B cell (primary cell): ENCODE measurements at regions not wholly inside any gene's neighbourhood (a gene's known extent, or its start where the extent isn't known, plus 50 kb on each side); places are given as distances from the start of the nearest gene placed in this dataset.

ENCODE experiments used
- ATAC-seq: fragments of 200-7000 bp; cut with Tn5 transposase; one replicate; pipeline ENCODE4 v1.10.0; 2021; ENCODE audit warnings: low read depth, mild to moderate bottlenecking, moderate number of reproducible peaks, moderate library complexity
- CTCF ChIA-PET: fragments of 350-600 bp; sonication (Branson Sonifier 250); formaldehyde crosslinking; loops from one replicate; lab custom pipeline; 2021; ENCODE audit warnings: antibody characterized with exemption, inconsistent platforms; lab: Charles Lee
- POLR2A ChIA-PET: fragments of 350-600 bp; sonication (Branson Sonifier 250); formaldehyde crosslinking; loops from one replicate; lab custom pipeline; 2021; ENCODE audit warnings: antibody characterized with exemption; lab: Charles Lee
- DNase-seq: peaks from one replicate; pipeline ENCODE4 v3.0.0; 2013
- H2AFZ ChIP-seq: 2 replicates; pipeline ENCODE4 v1.6.1; 2012; ENCODE audit warnings: mild to moderate bottlenecking, low read depth, low read length; ENCODE audit not compliant: insufficient read depth, poor library complexity, severe bottlenecking
- H3K27ac ChIP-seq, 2 donors: 1 replicate in 1 of 2; 2 replicates in 1 of 2; pipeline ENCODE4 v1.5.1; 2012 to 2013; ENCODE audit warnings: low read length in 2 of 2, mild to moderate bottlenecking in 2 of 2, moderate library complexity in 1 of 2
- H3K27me3 ChIP-seq, 4 experiments: fragments of 200-600 bp in 1 of 4; sonication (generic) in 1 of 4; replicated peaks in 1 of 4; 1 replicate in 2 of 4; 2 replicates in 2 of 4; pipeline versions ENCODE4 v1.6.1 to v1.7.0; 2013 to 2016; ENCODE audit warnings: low read length in 3 of 4, mild to moderate bottlenecking in 2 of 4, mixed read lengths in 1 of 4, moderate library complexity in 1 of 4; ENCODE audit not compliant: insufficient read depth in 4 of 4, control insufficient read depth in 3 of 4; ENCODE audit errors: control extremely low read depth in 1 of 4
- H3K36me3 ChIP-seq, 2 experiments: replicated peaks in 1 of 2; 1 replicate in 1 of 2; 2 replicates in 1 of 2; pipeline versions ENCODE4 v1.6.1 to v1.7.1; 2013; ENCODE audit warnings: low read length in 1 of 2; ENCODE audit not compliant: insufficient read depth in 2 of 2, control insufficient read depth in 1 of 2; ENCODE audit errors: control extremely low read depth in 1 of 2, extremely low read depth in 1 of 2
- H3K4me1 ChIP-seq, 2 donors: fragments of 200-600 bp in 1 of 2; sonication (generic) in 1 of 2; 1 replicate in 1 of 2; 2 replicates in 1 of 2; pipeline versions ENCODE4 v1.5.1 to v1.6.1; 2013 to 2017; ENCODE audit warnings: low read length in 2 of 2; ENCODE audit not compliant: control insufficient read depth in 2 of 2, insufficient read depth in 2 of 2
- H3K4me2 ChIP-seq: replicated peaks from 2 replicates; pipeline ENCODE3; 2012; ENCODE audit warnings: mild to moderate bottlenecking, low read depth, low read length; ENCODE audit not compliant: poor library complexity, severe bottlenecking
- H3K4me3 ChIP-seq, 5 experiments: fragments of 200-600 bp in 1 of 5; sonication (generic) in 1 of 5; 1 replicate in 3 of 5; 2 replicates in 2 of 5; pipeline versions ENCODE4 v1.5.1 to v1.7.0; 2011 to 2016; ENCODE audit warnings: low read length in 4 of 5, mild to moderate bottlenecking in 4 of 5, low read depth in 2 of 5, control low read depth in 1 of 5, moderate library complexity in 1 of 5; ENCODE audit not compliant: insufficient read depth in 1 of 5; ENCODE audit errors: control extremely low read depth in 1 of 5, extremely low read depth in 1 of 5
- H3K79me2 ChIP-seq: fragments of 200-600 bp; sonication (generic); one replicate; pipeline ENCODE4 v1.6.0; 2016; ENCODE audit warnings: low read length; ENCODE audit not compliant: control insufficient read depth, insufficient read depth
- H3K9ac ChIP-seq: fragments of 200-600 bp; sonication (generic); 2 replicates; pipeline ENCODE4 v1.6.1; 2017; ENCODE audit warnings: mild to moderate bottlenecking, low read length, moderate library complexity
- H3K9me3 ChIP-seq, 3 donors: one replicate each; pipeline versions ENCODE4 v1.6.1 to v1.7.1; 2013; ENCODE audit warnings: low read length in 2 of 3; ENCODE audit not compliant: control insufficient read depth in 2 of 3, insufficient read depth in 1 of 3; ENCODE audit errors: control extremely low read depth in 1 of 3
- H4K20me1 ChIP-seq: 2 replicates; pipeline ENCODE4 v1.6.0; 2012; ENCODE audit warnings: mild to moderate bottlenecking, low read length; ENCODE audit not compliant: insufficient read depth, control insufficient read depth, poor library complexity, severe bottlenecking
- H3K27ac Mint-ChIP-seq: one replicate; pipeline ENCODE4 v1.8.0; 2021; ENCODE audit warnings: mixed read lengths
- H3K27me3 Mint-ChIP-seq: one replicate; pipeline ENCODE4 v1.8.0; 2021; ENCODE audit warnings: mixed read lengths
- H3K4me1 Mint-ChIP-seq: one replicate; pipeline ENCODE4 v1.8.0; 2021; ENCODE audit warnings: mixed read lengths
- H3K4me3 Mint-ChIP-seq: one replicate; pipeline ENCODE4 v1.8.0; 2021; ENCODE audit warnings: mixed read lengths
- H3K9me3 Mint-ChIP-seq: one replicate; pipeline ENCODE4 v1.8.0; 2022; ENCODE audit warnings: mixed read lengths; ENCODE audit not compliant: insufficient read depth
- CTCF ChIP-seq: fragments of 200-600 bp; IDR thresholded peaks from one replicate; pipeline ENCODE4 v1.8.0; 2022; ENCODE audit warnings: antibody characterized with exemption, mild to moderate bottlenecking
- EZH2 ChIP-seq: IDR thresholded peaks from 2 replicates; pipeline ENCODE4 v1.6.1; 2012; ENCODE audit warnings: borderline replicate concordance, low read depth, mild to moderate bottlenecking, moderate library complexity, low read length; ENCODE audit not compliant: insufficient read depth, poor library complexity, severe bottlenecking
- WGBS: methylation state at CpG from one replicate; pipeline ENCODE4 v1.1.5; 2013; ENCODE audit warnings: missing lambda C conversion rate; ENCODE audit not compliant: insufficient coverage; 5-methylcytosine and 5-hydroxymethylcytosine counted together
- intact Hi-C: fragments of 100-400 bp; cut with micrococcal nuclease; formaldehyde crosslinking; loops from one replicate; pipeline ENCODE4 v1.10.0; 2022

- no peaks in the 10 kb centered on the region for H3K4me1 Mint-ChIP-seq
- no peak overlapping the region for H2AFZ ChIP-seq
Measured at GRCh38 chr20:40477805-40478204, 211.2 kb downstream of the MAFB start.

GRCh38 chr20:40476461-40476860 is 212.6 kb downstream of the MAFB start:
- H2AFZ ChIP-seq, result no peak overlapping the region
- intact Hi-C loops, result no loop called here

More at GRCh38 chr20:40477805-40478204, 211.2 kb downstream of the MAFB start:
- H3K79me2 ChIP-seq, result no peaks in the 10 kb centered on the region
- 78% methylated on average over 1 of the region's 3 CpGs for WGBS
- Mint-ChIP-seq H3K9me3 (no peaks in the 10 kb centered on the region), H3K27ac (no peak overlapping the region), H3K27me3 (peaks cover 22% of the 10 kb centered on the region), H3K4me3 (no peak overlapping the region)
- ChIA-PET CTCF (no interaction called here), POLR2A (no interaction called here)
- H4K20me1 ChIP-seq, result no peaks in the 10 kb centered on the region
- no peak overlapping the region for H3K27ac ChIP-seq
- ATAC-seq (no peak), DNase-seq (no peak)
- no peak overlapping the region for H3K9ac ChIP-seq
- H3K27me3 ChIP-seq, result peaks cover 0 to 4% (median 0%) of the 10 kb centered on the region in 4 experiments
- no peaks in the 10 kb centered on the region for H3K9me3 ChIP-seq
- H3K36me3 ChIP-seq, result no peaks in the 10 kb centered on the region
- H3K4me2 ChIP-seq, result no peak overlapping the region
- intact Hi-C loops, result no loop called here
- TF ChIP-seq CTCF (no peak), EZH2 (no peak)
- H3K4me1 ChIP-seq, result no peaks in the 10 kb centered on the region
- no peak overlapping the region for H3K4me3 ChIP-seq

More at GRCh38 chr20:40476461-40476860, 212.6 kb downstream of the MAFB start:
- no peak overlapping the region for H3K4me3 ChIP-seq
- H3K4me1 ChIP-seq, result no peaks in the 10 kb centered on the region
- ATAC-seq, result no peak
- DNase-seq, result no peak
- 100% methylated on average over 1 of the region's 3 CpGs for WGBS
- POLR2A ChIA-PET, result no interaction called here
- H3K27ac Mint-ChIP-seq, result no peak overlapping the region
- H3K4me2 ChIP-seq, result no peak overlapping the region
- H3K4me1 Mint-ChIP-seq, result no peaks in the 10 kb centered on the region
- CTCF ChIA-PET, result no interaction called here
- no peak overlapping the region for H3K27ac ChIP-seq
- no peaks in the 10 kb centered on the region for H3K9me3 Mint-ChIP-seq
- no peaks in the 10 kb centered on the region for H3K36me3 ChIP-seq
- H3K27me3 Mint-ChIP-seq, result peaks cover 19% of the 10 kb centered on the region
- no peaks in the 10 kb centered on the region for H3K79me2 ChIP-seq
- no peak overlapping the region for H3K9ac ChIP-seq
- TF ChIP-seq CTCF, result no peak
- no peak for TF ChIP-seq EZH2
- H3K4me3 Mint-ChIP-seq, result no peak overlapping the region
- H3K9me3 ChIP-seq, result no peaks in the 10 kb centered on the region
- peaks cover 0 to 4% (median 0%) of the 10 kb centered on the region in 4 experiments for H3K27me3 ChIP-seq
- H4K20me1 ChIP-seq, result no peaks in the 10 kb centered on the region
